GM18505 (cell line): ENCODE measurements at regions not wholly inside any gene's neighbourhood (a gene's known extent, or its start where the extent isn't known, plus 50 kb on each side); places are given as distances from the start of the nearest gene placed in this dataset.
A peak's percentile ranks its signal among the peaks of the same experiment; 100 is the strongest.

Experiments used
- ATAC-seq: cut with Tn5 transposase; IDR thresholded peaks from one replicate; pipeline ENCODE4 v1.9.1; 2021; ENCODE audit not compliant: unreplicated experiment
- POLR2A ChIP-seq: IDR thresholded peaks from 4 replicates; pipeline ENCODE4 v1.6.1; 2011; ENCODE audit warnings: borderline replicate concordance; ENCODE audit not compliant: insufficient read depth, insufficient read length; ENCODE audit errors: extremely low read depth

DNA sequence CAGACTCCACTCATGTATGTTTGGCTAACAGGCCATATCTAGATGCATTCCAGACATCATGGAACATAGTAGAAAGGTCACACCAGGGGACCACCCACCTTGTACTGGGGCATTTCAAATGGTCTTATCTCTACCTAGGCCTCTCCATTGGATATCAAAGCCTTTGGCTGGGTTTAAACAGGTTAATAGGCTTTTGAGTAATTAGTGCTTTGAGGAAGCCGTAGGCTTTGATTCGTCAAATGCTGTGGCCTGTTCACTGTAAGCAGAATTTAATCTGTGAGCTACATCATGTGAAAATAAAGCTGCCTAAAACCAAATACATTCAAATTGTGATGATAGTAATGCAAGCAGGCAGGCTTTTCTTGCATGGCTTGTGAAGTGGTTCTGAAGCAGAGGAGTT, 129.5 kb downstream of the ST8SIA2 start:
- TF ChIP-seq POLR2A, result no peak
- no peak for ATAC-seq

DNA sequence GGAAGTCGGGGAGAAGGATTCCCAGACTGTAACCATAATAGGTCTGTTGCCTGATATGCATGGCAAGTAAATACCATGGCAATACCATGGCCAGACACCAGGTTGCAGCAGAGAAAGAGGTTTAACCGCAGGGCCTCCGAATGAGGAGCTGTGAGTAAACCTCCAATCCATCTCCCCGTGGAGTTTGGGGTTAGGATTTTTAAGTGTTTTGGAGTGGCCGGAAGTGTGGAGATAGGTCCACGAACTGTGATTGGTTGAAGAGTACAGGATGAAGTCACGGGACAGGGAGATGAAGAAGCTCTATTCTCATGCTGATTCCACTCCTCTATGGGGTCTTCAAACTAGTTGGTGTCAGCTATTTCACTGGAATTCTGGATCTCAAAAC, 127.9 kb downstream of the ST8SIA2 start:
- ATAC-seq, result peak; percentile 82
- TF ChIP-seq POLR2A, result no peak

DNA sequence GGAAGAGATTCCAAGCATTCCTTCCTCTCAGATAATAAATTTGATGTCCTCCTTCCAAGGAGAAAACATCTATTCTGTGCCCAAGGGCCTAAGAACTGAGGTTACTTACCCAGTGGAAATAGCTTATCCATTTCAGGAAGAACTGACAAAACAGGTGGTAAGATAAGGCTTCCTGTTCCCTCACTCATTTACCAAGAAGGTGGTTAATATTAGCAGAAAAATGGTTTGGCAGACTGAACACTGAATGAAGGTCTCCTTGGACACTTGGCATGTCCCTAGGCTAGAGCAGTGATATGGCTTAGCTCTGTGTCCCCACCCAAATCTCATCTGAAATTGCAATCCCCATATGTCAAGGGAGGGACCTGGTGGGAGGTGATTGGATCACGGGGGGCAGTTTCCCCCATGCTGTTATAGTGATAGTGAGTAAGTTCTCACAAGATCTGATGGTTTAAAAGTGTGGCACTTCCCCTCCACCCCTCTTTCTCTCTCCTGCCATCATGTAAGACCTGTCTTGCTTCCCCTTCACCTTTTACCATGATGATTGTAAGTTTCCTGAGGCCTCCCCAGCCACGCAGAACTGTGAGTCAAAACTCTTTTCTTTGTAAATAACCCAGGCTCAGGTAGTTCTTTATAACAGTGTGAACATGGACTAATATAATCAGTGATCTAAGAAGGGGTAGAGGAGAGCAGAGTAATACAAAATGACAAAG, 127.4 kb downstream of the ST8SIA2 start:
- TF ChIP-seq POLR2A, result no peak

DNA sequence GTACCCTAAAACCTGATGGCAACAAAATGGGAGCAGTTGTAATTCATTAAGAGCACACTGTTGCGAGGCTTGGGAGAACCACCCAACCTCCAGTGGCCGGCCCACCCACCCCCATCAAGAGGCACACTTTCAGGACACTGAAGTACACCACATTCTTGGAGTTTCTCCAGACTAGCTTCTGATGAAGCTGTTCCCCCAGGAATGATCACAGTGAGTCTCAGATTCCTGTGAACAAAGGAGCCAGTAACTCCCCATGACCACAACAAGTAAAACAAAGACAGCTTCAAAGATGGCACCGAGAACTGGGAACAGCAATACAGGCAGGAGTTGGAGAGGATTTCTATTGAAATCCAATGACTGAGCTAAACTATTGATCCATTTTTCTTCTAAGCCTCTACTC, 126.0 kb downstream of the ST8SIA2 start:
- no peak for TF ChIP-seq POLR2A
- no peak for ATAC-seq

More for the DNA sequence above, 127.4 kb downstream of the ST8SIA2 start:
- peak; percentile 22 for ATAC-seq
